ENCODE measurements at regions not wholly inside any gene's neighbourhood (a gene's known extent, or its start where the extent isn't known, plus 50 kb on each side); places are given as distances from the start of the nearest gene placed in this dataset.

DNA sequence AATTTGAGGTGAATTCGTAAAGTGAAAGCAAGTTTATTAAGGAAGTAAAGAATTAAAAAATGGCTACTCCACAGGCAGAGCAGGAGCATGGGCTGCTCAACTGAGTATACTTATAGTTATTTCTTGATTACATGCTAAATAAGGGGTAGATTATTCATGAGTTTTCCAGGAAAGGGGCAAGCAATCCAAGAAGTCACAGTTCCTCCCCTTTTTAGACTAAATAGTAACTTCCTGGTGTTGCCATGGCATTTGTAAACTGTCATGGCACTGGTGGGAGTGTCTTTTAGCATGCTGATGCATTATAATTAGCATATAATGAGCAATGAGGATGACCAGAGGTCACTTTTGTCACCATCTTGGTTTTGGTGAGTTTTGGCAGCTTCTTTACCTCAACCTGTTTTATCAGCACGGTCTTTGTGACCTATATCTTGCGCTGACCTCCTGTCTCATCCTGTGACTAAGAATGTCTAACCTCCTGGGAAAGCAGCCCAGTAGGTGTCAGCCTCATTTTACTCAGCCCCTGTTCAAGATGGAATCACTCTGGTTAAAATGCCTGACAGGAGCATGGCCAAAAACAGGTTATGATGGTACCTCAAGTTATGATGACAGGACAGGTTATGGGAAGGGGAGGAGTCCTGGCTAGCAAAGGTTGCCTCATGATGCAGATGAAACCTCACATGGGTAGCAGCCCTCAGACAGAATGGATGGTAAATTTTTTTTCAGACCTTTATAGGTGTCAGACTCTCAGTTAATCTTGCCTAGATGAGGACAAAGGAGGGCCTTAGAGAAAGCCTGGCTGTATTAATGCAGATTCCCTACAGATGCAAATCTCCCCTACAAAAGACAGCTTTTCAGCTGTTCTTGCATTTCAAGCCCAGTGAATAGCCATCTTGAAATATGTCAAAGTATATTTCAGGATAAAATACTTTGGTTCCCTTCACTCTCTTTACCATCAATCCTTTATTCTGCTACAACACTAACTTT is 49.7 kb downstream of the SIPA1L2 start:
- TF ChIP-seq, protein P1, sequence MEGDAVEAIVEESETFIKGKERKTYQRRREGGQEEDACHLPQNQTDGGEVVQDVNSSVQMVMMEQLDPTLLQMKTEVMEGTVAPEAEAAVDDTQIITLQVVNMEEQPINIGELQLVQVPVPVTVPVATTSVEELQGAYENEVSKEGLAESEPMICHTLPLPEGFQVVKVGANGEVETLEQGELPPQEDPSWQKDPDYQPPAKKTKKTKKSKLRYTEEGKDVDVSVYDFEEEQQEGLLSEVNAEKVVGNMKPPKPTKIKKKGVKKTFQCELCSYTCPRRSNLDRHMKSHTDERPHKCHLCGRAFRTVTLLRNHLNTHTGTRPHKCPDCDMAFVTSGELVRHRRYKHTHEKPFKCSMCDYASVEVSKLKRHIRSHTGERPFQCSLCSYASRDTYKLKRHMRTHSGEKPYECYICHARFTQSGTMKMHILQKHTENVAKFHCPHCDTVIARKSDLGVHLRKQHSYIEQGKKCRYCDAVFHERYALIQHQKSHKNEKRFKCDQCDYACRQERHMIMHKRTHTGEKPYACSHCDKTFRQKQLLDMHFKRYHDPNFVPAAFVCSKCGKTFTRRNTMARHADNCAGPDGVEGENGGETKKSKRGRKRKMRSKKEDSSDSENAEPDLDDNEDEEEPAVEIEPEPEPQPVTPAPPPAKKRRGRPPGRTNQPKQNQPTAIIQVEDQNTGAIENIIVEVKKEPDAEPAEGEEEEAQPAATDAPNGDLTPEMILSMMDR (IDR thresholded peaks at IDR 0.05; ENCODE audit: low read depth, low read length), result no peak
- no peak for DNase-seq
- H3K36me3 ChIP-seq, result no peaks in the 10 kb centered on the region
- no peaks in the 10 kb centered on the region for H3K4me1 ChIP-seq
- no peak overlapping the region for H3K4me3 ChIP-seq (ENCODE audit: low read depth, low read length)
- no peaks in the 10 kb centered on the region for H3K27me3 ChIP-seq
- no peaks in the 10 kb centered on the region for H3K9me3 ChIP-seq

DNA sequence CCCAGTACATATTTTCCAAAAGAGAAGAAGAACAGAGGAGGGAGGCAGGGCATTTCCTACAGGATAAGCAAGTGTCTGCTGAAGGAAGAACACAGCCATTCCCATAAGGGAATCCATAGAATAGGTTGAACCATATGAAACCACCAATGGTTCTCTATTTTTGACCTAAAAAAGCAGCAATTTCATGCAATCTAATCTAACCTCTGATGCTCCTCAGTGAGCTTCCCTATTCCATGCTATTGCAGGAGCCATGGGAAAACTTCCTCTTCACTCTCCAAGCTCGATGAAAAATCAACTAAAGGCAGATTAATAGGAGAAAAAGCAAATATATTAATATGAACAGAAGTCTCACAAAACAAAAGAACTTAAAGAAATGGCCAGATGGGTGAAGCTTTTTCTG is 50.5 kb downstream of the SIPA1L2 start:
- TF ChIP-seq, protein P1 (IDR thresholded peaks at IDR 0.05; ENCODE audit: low read depth, low read length), result no peak
- Histone ChIP-seq H3K4me1 (no peaks in the 10 kb centered on the region), H3K36me3 (no peaks in the 10 kb centered on the region), H3K27me3 (no peaks in the 10 kb centered on the region), H3K9me3 (no peaks in the 10 kb centered on the region), H3K4me3 (ENCODE audit: low read depth, low read length) (no peak overlapping the region)
- no peak for DNase-seq

DNA sequence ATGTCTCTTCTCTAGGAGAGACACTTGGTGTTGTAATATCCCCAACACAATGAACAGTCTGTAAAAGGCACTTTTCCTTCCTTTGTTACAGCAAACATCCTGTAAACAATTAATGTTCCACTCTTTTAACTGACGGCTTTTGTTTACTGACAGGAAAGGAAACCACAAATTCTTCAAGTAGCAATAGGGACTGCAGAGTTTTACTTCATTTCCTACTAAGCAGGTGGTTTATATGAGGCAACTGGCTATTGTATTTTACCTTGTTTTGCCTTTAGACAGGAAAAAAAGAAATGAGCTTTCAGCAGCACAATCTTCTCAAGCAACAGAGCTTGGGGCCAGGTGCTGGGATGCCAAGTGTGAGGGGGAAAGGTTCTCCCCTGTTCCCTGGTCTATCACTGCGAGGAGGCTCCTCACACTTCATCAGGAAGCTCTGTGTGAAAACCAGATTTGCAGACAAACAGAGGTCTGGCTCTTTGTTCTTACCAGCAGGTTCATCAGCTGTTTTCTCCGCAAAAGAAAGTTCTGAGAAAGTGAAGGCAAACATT is 51.2 kb downstream of the SIPA1L2 start:
- DNase-seq, result no peak
- Histone ChIP-seq H3K9me3 (no peaks in the 10 kb centered on the region), H3K4me3 (ENCODE audit: low read depth, low read length) (no peak overlapping the region), H3K36me3 (no peaks in the 10 kb centered on the region), H3K27me3 (no peaks in the 10 kb centered on the region), H3K4me1 (no peaks in the 10 kb centered on the region; the same call in 1 of the 2 replicates)
- TF ChIP-seq, protein P1 (IDR thresholded peaks at IDR 0.05; ENCODE audit: low read depth, low read length), result no peak

DNA sequence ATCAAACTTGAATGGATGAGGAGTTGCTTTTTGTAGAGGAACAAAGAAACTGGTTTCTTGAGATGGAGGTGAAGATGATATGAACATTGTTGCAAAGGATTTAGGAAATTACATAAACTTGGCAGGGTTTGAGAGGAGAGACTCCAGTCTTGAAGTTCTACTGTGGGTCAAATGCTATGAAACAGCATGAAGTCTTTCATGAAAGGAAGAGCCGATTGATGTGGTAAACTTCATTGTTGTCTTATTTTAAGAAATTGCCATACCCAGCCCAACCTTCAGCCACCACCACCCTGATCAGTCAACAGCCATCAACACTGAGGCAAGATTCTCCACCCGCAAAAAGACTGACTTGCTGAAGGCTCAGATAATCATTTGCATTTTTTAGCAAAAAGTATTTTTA is 52.2 kb downstream of the SIPA1L2 start:
- no peaks in the 10 kb centered on the region; the same call in 1 of the 2 replicates for H3K4me1 ChIP-seq
- H3K36me3 ChIP-seq, result no peaks in the 10 kb centered on the region
- TF ChIP-seq, protein P1 (IDR thresholded peaks at IDR 0.05; ENCODE audit: low read depth, low read length), result no peak
- no peak for DNase-seq
- H3K27me3 ChIP-seq, result no peaks in the 10 kb centered on the region
- H3K4me3 ChIP-seq (ENCODE audit: low read depth, low read length), result no peak overlapping the region
- no peaks in the 10 kb centered on the region for H3K9me3 ChIP-seq

DNA sequence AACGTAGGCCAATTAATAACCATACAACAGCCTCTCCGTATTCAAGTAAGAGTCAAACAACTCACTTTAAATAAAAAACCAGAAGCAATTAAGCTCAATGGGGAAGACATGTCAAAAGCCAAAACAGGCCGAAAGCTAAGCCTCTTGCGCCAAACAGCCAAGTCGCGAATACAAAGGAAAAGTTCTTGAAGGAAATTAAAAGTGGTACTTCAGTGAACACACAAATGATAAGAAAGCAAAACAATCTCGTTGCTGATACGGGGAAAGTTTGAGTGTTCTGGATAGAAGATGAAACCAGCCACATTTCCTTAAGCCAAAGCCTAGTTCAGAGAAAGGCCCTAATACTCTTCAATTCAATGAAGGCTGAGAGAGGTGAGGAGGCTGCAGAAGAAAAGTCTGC is 53.4 kb downstream of the SIPA1L2 start:
- Histone ChIP-seq H3K36me3 (no peaks in the 10 kb centered on the region), H3K27me3 (no peaks in the 10 kb centered on the region), H3K4me1 (no peaks in the 10 kb centered on the region; the same call in 1 of the 2 replicates), H3K4me3 (ENCODE audit: low read depth, low read length) (no peak overlapping the region), H3K9me3 (no peaks in the 10 kb centered on the region)
- no peak for DNase-seq
- TF ChIP-seq, protein P1 (IDR thresholded peaks at IDR 0.05; ENCODE audit: low read depth, low read length), result no peak

DNA sequence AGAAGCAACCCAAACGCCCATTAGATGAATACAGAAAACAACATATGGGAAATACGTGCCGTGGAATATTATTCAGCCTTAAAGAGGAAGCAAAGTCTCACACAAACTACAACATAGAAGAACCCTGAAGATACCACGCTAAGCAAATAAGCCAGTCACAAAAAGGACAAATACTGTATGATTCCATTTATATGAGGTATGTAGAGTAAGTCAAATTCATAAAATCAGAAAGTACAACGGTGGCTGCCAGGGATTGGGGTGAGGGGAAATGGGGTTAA is 54.2 kb downstream of the SIPA1L2 start:
- TF ChIP-seq, protein P1 (IDR thresholded peaks at IDR 0.05; ENCODE audit: low read depth, low read length), result no peak
- H3K27me3 ChIP-seq, result no peaks in the 10 kb centered on the region
- H3K4me3 ChIP-seq (ENCODE audit: low read depth, low read length), result no peak overlapping the region
- DNase-seq, result no peak
- no peaks in the 10 kb centered on the region; the same call in 1 of the 2 replicates for H3K4me1 ChIP-seq
- no peaks in the 10 kb centered on the region for H3K36me3 ChIP-seq
- no peaks in the 10 kb centered on the region for H3K9me3 ChIP-seq
